ENCODE measurements at regions not wholly inside any gene's neighbourhood (a gene's known extent, or its start where the extent isn't known, plus 50 kb on each side); places are given as distances from the start of the nearest gene placed in this dataset.

DNA sequence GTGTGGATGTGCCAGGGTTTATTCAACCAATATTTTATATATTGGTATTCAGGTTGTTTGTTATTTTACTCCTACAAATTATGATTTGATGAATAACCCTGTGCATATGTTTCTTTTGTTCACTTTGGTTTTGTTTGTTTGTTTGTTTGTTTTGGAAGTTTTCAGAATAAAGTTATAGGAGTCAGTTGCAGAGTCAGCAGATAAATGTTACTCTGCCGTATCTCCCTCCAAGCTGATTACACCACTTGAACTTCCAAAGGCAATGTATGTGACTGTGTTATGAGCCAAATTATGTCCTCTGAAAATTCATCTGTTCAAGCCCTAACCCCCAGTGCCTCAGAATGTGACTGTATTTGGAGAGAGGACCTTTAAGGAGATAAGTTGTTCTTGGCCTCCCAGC, 497.5 kb downstream of the TNS1 start:
- no peak overlapping the region for H3K27ac Mint-ChIP-seq
- intact Hi-C loops (cut with micrococcal nuclease), result no loop called here

DNA sequence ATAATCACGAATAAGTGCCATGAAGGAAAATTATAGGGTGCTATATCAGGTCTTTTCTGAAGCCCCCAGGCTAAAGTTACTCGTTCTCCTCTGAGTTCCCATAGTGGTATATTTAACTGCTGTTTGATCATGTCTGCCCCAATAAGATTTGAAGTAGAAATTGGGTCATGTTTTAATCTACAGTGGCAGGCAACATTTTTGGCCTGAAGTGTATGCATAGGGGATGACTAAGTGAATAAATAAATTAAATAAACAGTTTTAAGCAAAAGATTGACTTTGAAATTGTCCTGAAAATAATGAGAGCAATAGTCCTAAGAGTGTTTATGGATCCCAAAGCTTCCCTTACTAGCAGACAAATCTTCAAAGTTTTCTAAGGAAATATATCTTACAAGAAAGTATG, 500.9 kb downstream of the TNS1 start:
- intact Hi-C loops (cut with micrococcal nuclease), result no loop called here
- no peak overlapping the region for H3K4me3 Mint-ChIP-seq
- Histone ChIP-seq H3K4me2 (replicated peaks; ENCODE audit: extremely low read depth, low read length, poor library complexity, severe bottlenecking) (no peak overlapping the region), H3K4me1 (ENCODE audit: control insufficient read depth in 1 of 2, insufficient read depth in 2 of 2, low read length in 2 of 2) (no peaks in the 10 kb centered on the region), H4K20me1 (ENCODE audit: insufficient read depth, low read length) (no peaks in the 10 kb centered on the region), H3K79me2 (ENCODE audit: insufficient read depth, low read length) (no peaks in the 10 kb centered on the region), H3K9me3 (replicated peaks in 1 of 2; ENCODE audit: control insufficient read depth in 1 of 2, insufficient read depth in 1 of 2, low read length in 2 of 2) (no peaks in the 10 kb centered on the region), H3K36me3 (replicated peaks in 1 of 2; ENCODE audit: control insufficient read depth in 1 of 2, insufficient read depth in 2 of 2, low read length in 2 of 2) (no peaks in the 10 kb centered on the region), H2AFZ (ENCODE audit: insufficient read depth, low read depth, low read length, poor library complexity, severe bottlenecking) (no peak overlapping the region), H3K9ac (ENCODE audit: insufficient read depth, low read length, poor library complexity, severe bottlenecking) (no peak overlapping the region), H3K27me3 (ENCODE audit: control insufficient read depth in 2 of 2, insufficient read depth in 2 of 2, low read length in 2 of 2) (peaks cover 0 to 3% of the 10 kb centered on the region in 2 donors), H3K27ac (ENCODE audit: low read depth in 1 of 2, low read length in 2 of 2) (no peak overlapping the region), H3K4me3 (replicated peaks in 1 of 3; ENCODE audit: low read depth in 2 of 3, low read length in 3 of 3) (no peak overlapping the region)
- peaks cover 5 to 11% (median 7%) of the 10 kb centered on the region in 3 donors for H3K27me3 Mint-ChIP-seq (ENCODE audit: low read depth in 3 of 3)
- WGBS (ENCODE audit: insufficient coverage), result 83% methylated on average over 1 of the region's 2 CpGs
- peaks cover 0 to 2% (median 0%) of the 10 kb centered on the region in 7 donors for H3K9me3 Mint-ChIP-seq
- TF ChIP-seq, protein P1, sequence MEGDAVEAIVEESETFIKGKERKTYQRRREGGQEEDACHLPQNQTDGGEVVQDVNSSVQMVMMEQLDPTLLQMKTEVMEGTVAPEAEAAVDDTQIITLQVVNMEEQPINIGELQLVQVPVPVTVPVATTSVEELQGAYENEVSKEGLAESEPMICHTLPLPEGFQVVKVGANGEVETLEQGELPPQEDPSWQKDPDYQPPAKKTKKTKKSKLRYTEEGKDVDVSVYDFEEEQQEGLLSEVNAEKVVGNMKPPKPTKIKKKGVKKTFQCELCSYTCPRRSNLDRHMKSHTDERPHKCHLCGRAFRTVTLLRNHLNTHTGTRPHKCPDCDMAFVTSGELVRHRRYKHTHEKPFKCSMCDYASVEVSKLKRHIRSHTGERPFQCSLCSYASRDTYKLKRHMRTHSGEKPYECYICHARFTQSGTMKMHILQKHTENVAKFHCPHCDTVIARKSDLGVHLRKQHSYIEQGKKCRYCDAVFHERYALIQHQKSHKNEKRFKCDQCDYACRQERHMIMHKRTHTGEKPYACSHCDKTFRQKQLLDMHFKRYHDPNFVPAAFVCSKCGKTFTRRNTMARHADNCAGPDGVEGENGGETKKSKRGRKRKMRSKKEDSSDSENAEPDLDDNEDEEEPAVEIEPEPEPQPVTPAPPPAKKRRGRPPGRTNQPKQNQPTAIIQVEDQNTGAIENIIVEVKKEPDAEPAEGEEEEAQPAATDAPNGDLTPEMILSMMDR (IDR thresholded peaks at IDR 0.05), result no peak
- no peak overlapping the region for H3K27ac Mint-ChIP-seq
- no peak for DNase-seq
- peaks cover 7% of the 10 kb centered on the region for H3K4me1 Mint-ChIP-seq
- no peaks in the 10 kb centered on the region for H3K36me3 Mint-ChIP-seq

More for the DNA sequence above, 497.5 kb downstream of the TNS1 start:
- no peak overlapping the region for H3K4me2 ChIP-seq (replicated peaks; ENCODE audit: extremely low read depth, low read length, poor library complexity, severe bottlenecking)
- H3K36me3 ChIP-seq (replicated peaks in 1 of 2; ENCODE audit: control insufficient read depth in 1 of 2, insufficient read depth in 2 of 2, low read length in 2 of 2), result no peaks in the 10 kb centered on the region
- no peaks in the 10 kb centered on the region for H3K36me3 Mint-ChIP-seq
- no peaks in the 10 kb centered on the region for H3K79me2 ChIP-seq (ENCODE audit: insufficient read depth, low read length)
- H3K4me1 Mint-ChIP-seq, result no peaks in the 10 kb centered on the region
- no peak overlapping the region for H3K4me3 Mint-ChIP-seq
- peaks cover 0 to 5% of the 10 kb centered on the region in 2 donors for H3K27me3 ChIP-seq (ENCODE audit: control insufficient read depth in 2 of 2, insufficient read depth in 2 of 2, low read length in 2 of 2)
- DNase-seq, result no peak
- H2AFZ ChIP-seq (ENCODE audit: insufficient read depth, low read depth, low read length, poor library complexity, severe bottlenecking), result no peak overlapping the region
- WGBS (ENCODE audit: insufficient coverage), result no CpG with 5 or more reads among the region's 1 CpG
- H3K9me3 ChIP-seq (replicated peaks in 1 of 2; ENCODE audit: control insufficient read depth in 1 of 2, insufficient read depth in 1 of 2, low read length in 2 of 2), result no peaks in the 10 kb centered on the region
- no peak overlapping the region for H3K4me3 ChIP-seq (replicated peaks in 1 of 3; ENCODE audit: low read depth in 2 of 3, low read length in 3 of 3)
- no peak overlapping the region for H3K27ac ChIP-seq (ENCODE audit: low read depth in 1 of 2, low read length in 2 of 2)
- peaks cover 5 to 16% (median 8%) of the 10 kb centered on the region in 3 donors for H3K27me3 Mint-ChIP-seq (ENCODE audit: low read depth in 3 of 3)
- no peak overlapping the region for H3K9ac ChIP-seq (ENCODE audit: insufficient read depth, low read length, poor library complexity, severe bottlenecking)
- H3K9me3 Mint-ChIP-seq, result peaks cover 0 to 4% (median 2%) of the 10 kb centered on the region in 7 donors
- no peaks in the 10 kb centered on the region for H4K20me1 ChIP-seq (ENCODE audit: insufficient read depth, low read length)
- no peaks in the 10 kb centered on the region for H3K4me1 ChIP-seq (ENCODE audit: control insufficient read depth in 1 of 2, insufficient read depth in 2 of 2, low read length in 2 of 2)
- TF ChIP-seq, protein P1 (IDR thresholded peaks at IDR 0.05), result no peak

Data from CD14-positive monocyte (primary cell).